ENCODE measurements at regions not wholly inside any gene's neighbourhood (a gene's known extent, or its start where the extent isn't known, plus 50 kb on each side); places are given as distances from the start of the nearest gene placed in this dataset.

DNA sequence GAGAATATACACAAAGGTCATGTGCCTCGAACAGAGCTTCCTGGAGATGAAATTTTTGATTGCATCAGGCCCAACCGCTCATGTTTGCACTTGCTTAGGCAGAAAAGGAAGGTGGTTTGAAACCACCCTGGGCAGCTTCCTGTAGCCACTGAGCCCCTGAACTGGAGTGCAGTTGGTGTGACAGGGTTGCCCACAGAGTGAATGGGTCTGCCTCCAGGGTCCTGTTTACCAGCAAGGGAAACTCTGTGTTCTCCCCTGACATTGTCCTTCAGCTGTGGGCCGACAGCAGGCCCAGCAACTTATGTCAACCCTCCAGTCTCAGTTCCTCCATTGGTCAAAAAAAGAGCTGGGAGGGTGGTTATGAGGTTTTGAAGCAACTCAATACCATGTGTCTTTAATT lies 289.6 kb downstream of the KIF4B start:
- no peak for DNase-seq

DNA sequence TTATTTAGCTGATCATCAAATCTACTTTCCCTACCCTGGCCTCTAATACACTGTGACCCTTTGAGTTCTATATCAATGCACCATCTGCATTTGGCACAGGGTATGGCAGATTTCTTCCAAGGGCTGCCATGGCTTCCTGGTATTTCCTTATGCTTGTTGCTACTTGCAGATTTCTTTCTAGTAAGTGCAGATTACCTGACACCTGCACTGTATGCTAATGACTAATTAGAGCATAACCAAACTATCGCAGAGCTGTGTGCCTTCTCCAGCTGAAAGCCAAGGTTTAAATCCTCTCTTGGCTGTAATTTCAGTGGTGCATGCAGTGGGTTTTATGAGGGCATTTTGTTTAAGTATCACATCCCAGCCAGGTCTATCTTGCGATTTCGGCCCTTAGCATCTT lies 293.7 kb downstream of the KIF4B start:
- no peak for DNase-seq

- DNase-seq, result no peak
These were observed 294.7 kb downstream of the KIF4B start for GRCh38 chr5:155308289-155308688.

DNA sequence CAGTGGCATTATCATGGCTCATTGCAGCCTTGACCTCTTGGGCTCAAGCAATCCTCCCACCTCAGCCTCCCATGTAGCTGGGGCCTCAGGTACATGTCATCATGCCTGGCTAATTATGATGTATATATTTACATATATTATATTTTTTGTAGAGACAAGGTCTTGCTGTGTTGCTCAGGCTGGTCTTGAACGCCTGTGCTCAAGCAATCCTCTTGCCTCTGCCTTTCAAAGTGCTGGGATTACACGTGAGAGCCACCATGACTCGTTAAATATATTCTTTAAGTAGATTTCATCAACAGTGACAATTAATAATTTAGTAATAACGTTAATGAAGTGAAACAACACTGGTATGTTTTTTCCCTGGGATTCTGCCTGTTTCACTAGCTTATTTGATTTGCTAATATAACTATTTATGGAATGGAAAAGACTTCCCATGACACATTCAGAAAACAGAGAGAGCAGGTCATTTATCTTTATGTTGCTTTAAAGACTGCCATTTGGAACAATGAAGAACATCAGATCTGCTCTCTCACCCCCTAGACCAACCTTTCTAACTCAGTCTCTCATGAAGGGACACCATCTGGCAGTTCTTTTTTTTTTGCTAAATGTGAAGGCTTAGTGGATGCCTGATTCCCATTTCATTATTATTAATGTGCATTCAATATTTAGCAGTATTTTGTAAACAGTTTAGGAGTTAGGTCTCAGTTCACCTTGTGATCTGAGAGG lies 295.6 kb downstream of the KIF4B start:
- DNase-seq, result no peak

DNA sequence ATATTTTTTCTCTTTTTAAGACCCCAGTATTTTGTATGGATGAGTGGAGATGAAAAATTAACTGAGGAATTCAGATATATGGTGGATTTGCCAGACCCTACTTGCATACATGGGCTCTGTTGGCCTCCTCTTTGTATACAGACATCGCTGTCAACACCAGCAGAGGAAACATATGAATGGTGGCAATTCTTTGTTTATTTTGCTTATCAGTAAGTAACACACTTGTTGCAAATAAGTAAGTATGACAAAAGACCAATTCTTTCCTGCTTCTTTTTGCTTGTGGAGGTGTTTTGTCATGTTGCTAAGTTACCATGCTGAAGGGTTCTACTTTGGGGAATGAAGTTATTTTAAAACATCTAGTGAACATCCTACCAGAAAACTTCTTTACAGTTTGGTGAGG lies 298.2 kb downstream of the KIF4B start:
- DNase-seq, result no peak

- no peak for DNase-seq
These were observed 300.0 kb downstream of the KIF4B start for GRCh38 chr5:155313518-155313917.

DNA sequence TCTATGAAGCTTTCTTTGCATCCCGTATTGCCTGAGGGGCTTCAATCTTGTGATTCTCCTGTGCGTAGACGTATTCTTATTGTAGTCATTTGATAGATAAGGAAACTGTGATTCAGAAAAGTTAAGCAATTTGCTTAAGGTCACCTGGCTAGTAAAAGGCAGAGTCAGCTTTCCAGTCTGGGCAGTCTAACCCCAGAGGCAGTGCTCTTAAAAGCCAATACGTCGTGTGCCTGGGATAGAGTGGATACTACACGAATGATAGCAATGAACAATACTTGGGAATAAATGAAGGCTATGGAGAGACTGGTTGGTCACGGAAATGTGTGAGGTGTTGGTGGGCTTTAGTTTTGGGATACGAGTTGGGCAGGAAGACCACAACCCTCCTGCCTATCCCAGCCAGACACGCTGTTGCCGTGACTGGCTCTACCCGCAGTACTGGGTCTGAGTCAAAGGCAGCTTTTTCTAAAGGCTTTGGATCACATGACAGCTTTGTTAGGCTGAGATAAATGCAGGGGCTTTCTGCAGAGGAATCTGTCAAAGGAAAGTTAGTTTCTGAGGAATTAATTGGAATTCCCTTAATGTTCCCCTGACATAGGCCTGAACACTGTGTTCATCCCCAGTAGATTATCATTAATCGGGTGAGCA lies 302.6 kb downstream of the KIF4B start:
- DNase-seq, result no peak

GRCh38 chr5:155332618-155333017 lies 319.1 kb downstream of the KIF4B start:
- DNase-seq, result no peak

DNA sequence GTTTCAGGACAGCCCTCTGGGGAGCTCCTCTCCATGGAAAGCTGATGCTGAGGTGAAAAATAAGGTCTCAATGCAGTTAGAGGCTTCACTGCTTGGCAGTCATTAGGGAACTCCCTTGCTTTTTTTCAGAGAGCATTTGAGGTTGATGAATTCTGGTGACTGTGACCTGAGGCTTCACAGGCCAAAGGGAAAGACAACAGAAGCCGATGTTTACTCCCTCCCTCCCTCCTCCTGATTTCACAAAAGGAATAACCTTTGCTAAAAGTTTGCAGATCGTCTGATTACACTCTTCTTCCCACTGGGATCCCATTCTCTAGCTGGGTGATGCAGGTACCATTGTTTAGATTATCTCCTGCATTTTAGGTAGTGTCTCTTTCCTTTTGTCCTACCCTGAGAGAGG lies 329.4 kb downstream of the KIF4B start:
- no peak for DNase-seq

- DNase-seq, result no peak
These were observed 329.9 kb downstream of the KIF4B start for GRCh38 chr5:155343468-155343867.

GRCh38 chr5:155353231-155353630 lies 339.7 kb downstream of the KIF4B start:
- no peak for DNase-seq

DNA sequence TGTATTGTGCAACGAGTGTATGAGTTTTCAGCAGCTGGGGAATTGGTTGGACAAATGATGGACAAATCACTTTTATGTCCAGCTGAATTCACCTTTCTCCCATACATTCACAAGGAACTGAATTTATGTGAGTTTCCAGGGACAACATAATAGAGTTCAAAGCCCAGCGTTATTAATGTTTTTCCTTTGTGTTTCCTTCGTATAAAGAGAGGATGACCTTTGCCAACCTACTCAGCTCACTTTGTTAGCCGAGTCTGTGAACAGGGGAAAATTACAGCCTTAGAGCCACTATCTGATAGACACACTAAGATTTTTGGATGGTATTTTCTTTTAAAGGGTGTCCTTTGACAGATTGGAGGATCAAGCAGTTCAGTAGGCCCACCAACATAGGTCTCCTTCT lies 352.5 kb downstream of the KIF4B start:
- no peak for DNase-seq

DNA sequence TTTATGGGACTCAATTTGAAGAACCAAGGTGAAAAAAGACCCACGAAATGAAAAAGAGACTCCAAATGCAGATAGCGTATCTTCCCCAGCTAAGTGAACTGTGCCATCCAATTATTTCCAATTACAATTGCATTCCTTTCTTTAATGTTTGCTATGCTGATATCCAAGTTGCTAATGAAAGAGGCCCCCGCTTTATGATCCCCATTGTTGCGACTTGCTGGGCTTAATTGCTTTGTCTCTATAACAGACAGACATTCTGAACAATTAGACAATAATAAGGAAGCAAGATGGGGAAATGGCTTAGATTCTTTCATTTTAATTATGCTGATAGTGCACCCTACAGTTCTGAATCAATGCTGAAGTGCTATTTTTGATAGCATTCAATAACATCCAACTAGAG lies 354.3 kb downstream of the KIF4B start:
- DNase-seq, result no peak

DNA sequence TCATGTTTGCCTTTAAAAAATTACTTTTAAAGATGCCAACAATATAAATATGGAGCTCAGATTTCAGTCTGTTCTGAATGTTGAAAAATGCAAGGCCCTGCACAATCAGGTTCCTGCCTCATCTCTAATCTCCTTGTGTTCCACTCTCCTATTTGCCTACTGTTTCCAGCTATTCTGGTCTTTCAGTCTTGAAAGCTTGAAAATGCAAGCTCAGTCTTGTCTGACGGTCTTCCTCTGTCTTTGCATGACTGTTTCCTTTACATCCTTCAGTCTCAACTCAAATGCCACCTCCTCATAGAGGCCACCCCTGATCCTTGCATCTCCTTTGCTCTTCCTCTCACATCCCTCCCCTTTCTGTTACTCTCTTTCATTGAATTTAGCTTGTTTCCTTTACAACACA lies 354.9 kb downstream of the KIF4B start:
- DNase-seq, result no peak

DNA sequence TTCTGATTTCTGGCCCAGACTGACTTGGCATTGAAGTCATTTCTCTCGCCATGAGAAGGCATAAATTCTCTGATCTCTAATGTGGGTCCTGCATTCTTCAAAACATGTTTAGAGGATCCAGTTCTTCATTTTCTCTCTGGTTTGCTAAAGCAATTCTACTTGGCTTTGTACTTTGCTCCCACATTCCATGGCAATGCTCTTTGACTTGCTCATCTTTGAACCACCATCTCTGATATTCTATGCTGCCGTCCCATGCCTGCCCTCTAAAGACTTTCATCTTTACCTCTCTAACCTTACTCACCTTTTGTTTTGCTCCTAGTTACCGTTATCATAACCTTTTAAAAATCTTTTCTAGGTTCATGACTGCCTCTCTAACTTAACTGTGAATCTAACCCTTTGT lies 366.9 kb downstream of the KIF4B start:
- no peak for DNase-seq

DNA sequence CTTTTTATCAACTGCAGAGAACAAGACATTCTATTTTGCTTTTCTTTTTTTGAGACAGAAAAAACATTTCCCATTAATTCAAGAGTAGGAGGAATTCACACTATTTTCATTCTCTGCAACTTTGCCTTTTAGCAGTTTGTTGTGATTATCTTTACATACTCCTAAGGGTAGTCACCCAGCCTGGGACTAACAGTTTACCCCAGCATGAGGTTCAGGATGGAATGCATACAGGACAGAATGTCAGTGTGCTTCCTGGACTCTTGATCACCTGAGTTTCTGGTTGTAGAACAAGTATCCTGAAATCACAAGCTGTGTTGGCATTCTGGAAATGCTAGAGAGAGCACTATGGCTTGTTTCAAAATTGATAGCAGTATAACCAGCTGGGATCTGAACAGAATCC lies 368.1 kb downstream of the KIF4B start:
- no peak for DNase-seq

DNA sequence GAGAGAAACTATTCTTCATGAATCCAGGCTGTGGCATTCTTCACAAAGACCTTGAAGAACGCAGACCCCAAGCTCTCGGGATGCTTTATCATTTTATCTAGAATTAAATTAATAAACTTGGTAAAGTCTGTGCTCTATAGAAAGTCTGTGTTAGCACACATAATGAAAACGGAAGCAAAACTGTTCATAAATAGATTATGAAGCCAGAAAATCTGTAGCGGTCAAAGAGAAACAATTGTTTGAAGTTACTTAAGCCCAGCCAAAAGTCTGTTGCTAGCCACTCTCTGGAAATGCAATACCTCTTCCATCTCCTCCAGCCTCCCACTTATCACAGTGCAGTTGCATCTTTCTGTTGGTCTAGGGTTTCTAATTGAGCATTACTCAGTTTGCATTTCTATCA lies 375.9 kb downstream of the KIF4B start:
- DNase-seq, result no peak

DNA sequence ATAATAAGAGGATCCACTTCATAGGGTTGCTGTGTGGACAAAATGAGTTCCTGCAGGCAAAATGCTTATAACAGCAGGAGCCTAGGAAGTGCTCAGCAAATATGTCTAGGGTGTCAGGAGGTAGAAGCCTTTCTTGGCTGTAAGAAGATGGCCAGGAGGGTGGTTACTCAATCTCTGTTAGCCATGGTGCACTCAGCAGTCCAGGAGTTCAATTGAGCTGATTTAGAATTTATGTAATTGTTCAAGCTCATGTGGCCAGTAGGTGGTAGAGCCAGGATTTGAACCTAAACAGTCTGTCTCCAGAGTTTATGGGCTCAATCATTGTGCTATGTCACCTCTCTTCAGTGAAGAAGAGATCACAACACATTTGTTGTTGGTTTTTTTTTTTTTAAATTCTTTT lies 381.2 kb downstream of the KIF4B start:
- DNase-seq, result no peak

GRCh38 chr5:155402927-155403640 lies 389.5 kb downstream of the KIF4B start:
- DNase-seq, result no peak

DNA sequence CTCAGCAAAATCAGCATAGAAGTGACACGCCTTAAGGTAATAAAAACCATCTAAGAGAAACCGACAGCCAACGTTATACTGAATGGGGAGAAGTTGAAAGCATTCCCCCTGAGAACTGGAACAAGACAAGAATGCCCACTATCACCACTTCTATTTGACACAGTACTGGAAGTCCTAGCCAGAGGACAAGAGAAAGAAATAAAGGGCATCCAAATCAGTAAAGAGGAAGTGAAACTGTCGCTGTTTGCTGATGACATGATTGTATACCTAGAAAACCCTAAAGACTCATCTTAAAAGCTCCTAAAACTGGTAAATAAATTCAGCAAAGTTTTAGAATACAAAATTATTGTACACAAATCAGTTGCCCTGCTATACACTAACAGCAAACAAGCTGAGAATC lies 393.3 kb downstream of the KIF4B start:
- no peak for DNase-seq

- DNase-seq, result no peak
These were observed 394.9 kb downstream of the KIF4B start for GRCh38 chr5:155408465-155408864.

DNA sequence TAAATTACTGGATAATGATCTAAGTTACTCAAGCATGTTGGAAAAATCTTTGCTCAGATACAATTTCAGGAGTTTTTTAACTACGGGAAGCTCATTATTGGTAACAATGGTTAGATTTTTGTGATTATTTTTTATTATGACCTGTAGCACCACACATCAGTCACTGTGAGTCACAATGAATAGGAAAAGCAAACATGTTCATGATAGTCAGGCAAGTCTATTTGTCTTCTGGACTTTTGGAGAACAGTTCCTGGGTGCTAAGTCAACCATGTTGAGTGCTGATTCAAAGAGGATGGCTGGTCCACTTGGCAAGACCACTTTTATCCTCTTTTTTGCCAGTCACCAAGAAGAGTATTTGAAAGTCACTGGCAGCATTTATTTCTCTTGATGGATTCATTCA lies 403.2 kb downstream of the KIF4B start:
- no peak for DNase-seq

DNA sequence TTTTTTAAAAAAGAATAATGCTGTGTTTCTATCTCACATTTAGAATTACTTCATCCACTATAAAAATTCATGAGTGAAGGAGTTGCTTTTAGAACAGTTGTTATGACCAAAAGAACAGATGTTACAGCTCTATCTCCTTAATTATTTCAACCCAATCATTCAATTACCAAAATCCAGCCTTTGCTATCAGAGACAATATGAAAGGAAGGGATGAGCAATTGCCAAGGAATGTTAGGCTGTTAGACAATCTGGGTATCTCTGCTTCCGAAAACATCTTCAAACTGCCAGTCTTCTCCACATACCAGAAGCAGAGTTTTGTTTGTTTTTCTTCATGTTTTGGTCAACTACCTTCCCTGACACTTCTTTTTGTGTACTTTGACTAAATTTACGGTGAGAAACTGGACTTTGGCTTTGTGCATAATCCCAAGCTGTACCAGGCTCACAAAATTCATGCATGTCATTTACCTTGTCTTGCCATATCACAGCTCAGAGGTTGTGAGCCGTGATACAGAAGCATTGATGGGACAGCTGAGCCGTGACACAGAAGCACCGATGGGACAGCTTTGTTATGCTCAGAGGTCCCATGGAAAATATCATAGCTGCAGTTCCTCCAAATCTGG lies 405.5 kb downstream of the KIF4B start:
- no peak for DNase-seq

DNA sequence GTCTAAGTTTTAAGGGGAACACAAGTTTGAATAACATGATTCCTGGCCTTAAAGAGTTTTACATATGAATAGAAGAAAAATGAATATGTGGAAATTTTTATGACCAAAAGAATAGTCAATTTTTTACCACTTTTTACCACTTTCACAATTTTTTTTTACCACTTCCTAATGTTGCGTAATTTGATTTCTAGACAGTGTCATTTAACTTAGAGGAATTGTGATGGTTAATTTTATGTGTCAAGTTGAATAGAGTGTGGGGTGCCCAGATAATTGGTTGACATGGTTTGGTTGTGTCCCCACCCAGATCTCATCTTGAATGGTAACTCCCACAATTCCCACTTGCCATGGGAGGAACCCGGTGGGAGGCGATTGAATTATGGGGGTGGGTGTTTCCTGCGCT lies 416.6 kb downstream of the KIF4B start:
- DNase-seq, result no peak

Measured in activated CD4-positive, alpha-beta T cell treated with anti-CD3 and anti-CD28 coated beads for 1 hour (primary cell).